Dermis blood vessel endothelial cell (primary cell): ENCODE measurements at regions not wholly inside any gene's neighbourhood (a gene's known extent, or its start where the extent isn't known, plus 50 kb on each side); places are given as distances from the start of the nearest gene placed in this dataset.
"Not testable (repeated sequence)": the region's sequence is repeated elsewhere in the genome, so short reads cannot be mapped to it uniquely, and the experiment has no call there.

Source experiments
- DNase-seq: peaks from one replicate; pipeline ENCODE4 v3.0.0; 2010

GRCh38 chr17:31609996-31610910 lies 218.8 kb downstream of the RAB11FIP4 start:
- DNase-seq, result no peak

- DNase-seq, result no peak
Measured at GRCh38 chr17:31609331-31609730, 217.9 kb downstream of the RAB11FIP4 start.

GRCh38 chr17:31608659-31609254 lies 217.3 kb downstream of the RAB11FIP4 start:
- no peak for DNase-seq

GRCh38 chr17:31605761-31606160 lies 214.3 kb downstream of the RAB11FIP4 start:
- no peak for DNase-seq

GRCh38 chr17:31604936-31605335 lies 213.5 kb downstream of the RAB11FIP4 start:
- DNase-seq, result no peak

- not testable (repeated sequence) for DNase-seq
Measured at GRCh38 chr17:31600144-31600543, 208.7 kb downstream of the RAB11FIP4 start.

- no peak for DNase-seq
Measured at GRCh38 chr17:31598921-31599571, 207.6 kb downstream of the RAB11FIP4 start.

- no peak for DNase-seq
Measured at GRCh38 chr17:31598399-31598782, 206.9 kb downstream of the RAB11FIP4 start.

GRCh38 chr17:31597646-31598398 lies 206.3 kb downstream of the RAB11FIP4 start:
- DNase-seq, result no peak

GRCh38 chr17:31596382-31597323 lies 205.2 kb downstream of the RAB11FIP4 start:
- DNase-seq, result peak; percentile 97

- DNase-seq, result peak; percentile 29
Measured at GRCh38 chr17:31595666-31596381, 204.3 kb downstream of the RAB11FIP4 start.

- DNase-seq, result no peak
Measured at GRCh38 chr17:31595076-31595475, 203.6 kb downstream of the RAB11FIP4 start.

GRCh38 chr17:31594416-31594815 lies 202.9 kb downstream of the RAB11FIP4 start:
- no peak for DNase-seq

GRCh38 chr17:31593806-31594205 lies 202.3 kb downstream of the RAB11FIP4 start:
- DNase-seq, result no peak

- no peak for DNase-seq
Measured at GRCh38 chr17:31591924-31592323, 200.4 kb downstream of the RAB11FIP4 start.

GRCh38 chr17:31588512-31588911 lies 197.0 kb downstream of the RAB11FIP4 start:
- DNase-seq, result no peak

- no peak for DNase-seq
Measured at GRCh38 chr17:31588034-31588433, 196.6 kb downstream of the RAB11FIP4 start.
